ENCODE measurements at regions not wholly inside any gene's neighbourhood (a gene's known extent, or its start where the extent isn't known, plus 50 kb on each side); places are given as distances from the start of the nearest gene placed in this dataset.

GRCh38 chr4:155094201-155094820, 114.1 kb upstream of the NPY2R start:
- DNase-seq (ENCODE audit: low read depth in 1 of 2, low spot score in 1 of 2) = no peak
- no peak for TF ChIP-seq JUND (IDR thresholded peaks at IDR 0.05; ENCODE audit: low read depth)
- in situ Hi-C loops (cut with HindIII; ENCODE audit: low pct_unique_long_range_greater_than_20kb, low sequenced_read_pairs) = no loop called here

- in situ Hi-C loops (cut with HindIII; ENCODE audit: low pct_unique_long_range_greater_than_20kb, low sequenced_read_pairs) = no loop called here
- no peak for TF ChIP-seq JUND (IDR thresholded peaks at IDR 0.05; ENCODE audit: low read depth)
- DNase-seq (ENCODE audit: low read depth in 1 of 2, low spot score in 1 of 2) = no peak
Measured at GRCh38 chr4:155099231-155099630, 109.2 kb upstream of the NPY2R start.

- no peak for TF ChIP-seq JUND (IDR thresholded peaks at IDR 0.05; ENCODE audit: low read depth)
- DNase-seq (ENCODE audit: low read depth in 1 of 2, low spot score in 1 of 2) = peak in 1 of 2 experiments; percentile 33
- in situ Hi-C loops (cut with HindIII; ENCODE audit: low pct_unique_long_range_greater_than_20kb, low sequenced_read_pairs) = no loop called here
Measured at GRCh38 chr4:155106629-155107028, 101.8 kb upstream of the NPY2R start.

- DNase-seq (ENCODE audit: low read depth in 1 of 2, low spot score in 1 of 2) = no peak
- TF ChIP-seq JUND (IDR thresholded peaks at IDR 0.05; ENCODE audit: low read depth) = no peak
- in situ Hi-C loops (cut with HindIII; ENCODE audit: low pct_unique_long_range_greater_than_20kb, low sequenced_read_pairs) = no loop called here
Measured at GRCh38 chr4:155107059-155107458, 101.4 kb upstream of the NPY2R start.

GRCh38 chr4:155114790-155115189, 93.6 kb upstream of the NPY2R start:
- no peak for TF ChIP-seq JUND (IDR thresholded peaks at IDR 0.05; ENCODE audit: low read depth)
- no peak for DNase-seq (ENCODE audit: low read depth in 1 of 2, low spot score in 1 of 2)
- in situ Hi-C loops (cut with HindIII; ENCODE audit: low pct_unique_long_range_greater_than_20kb, low sequenced_read_pairs) = no loop called here

GRCh38 chr4:155119006-155119405, 89.4 kb upstream of the NPY2R start:
- in situ Hi-C loops (cut with HindIII; ENCODE audit: low pct_unique_long_range_greater_than_20kb, low sequenced_read_pairs) = no loop called here
- no peak for TF ChIP-seq JUND (IDR thresholded peaks at IDR 0.05; ENCODE audit: low read depth)
- DNase-seq (ENCODE audit: low read depth in 1 of 2, low spot score in 1 of 2) = no peak

GRCh38 chr4:155120536-155120935, 87.9 kb upstream of the NPY2R start:
- DNase-seq (ENCODE audit: low read depth in 1 of 2, low spot score in 1 of 2) = no peak
- in situ Hi-C loops (cut with HindIII; ENCODE audit: low pct_unique_long_range_greater_than_20kb, low sequenced_read_pairs) = no loop called here
- TF ChIP-seq JUND (IDR thresholded peaks at IDR 0.05; ENCODE audit: low read depth) = no peak

- DNase-seq (ENCODE audit: low read depth in 1 of 2, low spot score in 1 of 2) = no peak
- in situ Hi-C loops (cut with HindIII; ENCODE audit: low pct_unique_long_range_greater_than_20kb, low sequenced_read_pairs) = no loop called here
- no peak for TF ChIP-seq JUND (IDR thresholded peaks at IDR 0.05; ENCODE audit: low read depth)
Measured at GRCh38 chr4:155122382-155122781, 86.1 kb upstream of the NPY2R start.

GRCh38 chr4:155134136-155134535, 74.3 kb upstream of the NPY2R start:
- in situ Hi-C loops (cut with HindIII; ENCODE audit: low pct_unique_long_range_greater_than_20kb, low sequenced_read_pairs) = no loop called here
- TF ChIP-seq JUND (IDR thresholded peaks at IDR 0.05; ENCODE audit: low read depth) = no peak
- DNase-seq (ENCODE audit: low read depth in 1 of 2, low spot score in 1 of 2) = no peak

GRCh38 chr4:155140889-155141288, 67.5 kb upstream of the NPY2R start:
- no peak for DNase-seq (ENCODE audit: low read depth in 1 of 2, low spot score in 1 of 2)
- no peak for TF ChIP-seq JUND (IDR thresholded peaks at IDR 0.05; ENCODE audit: low read depth)
- in situ Hi-C loops (cut with HindIII; ENCODE audit: low pct_unique_long_range_greater_than_20kb, low sequenced_read_pairs) = no loop called here

GRCh38 chr4:155143512-155143911, 64.9 kb upstream of the NPY2R start:
- DNase-seq (ENCODE audit: low read depth in 1 of 2, low spot score in 1 of 2) = no peak
- in situ Hi-C loops (cut with HindIII; ENCODE audit: low pct_unique_long_range_greater_than_20kb, low sequenced_read_pairs) = no loop called here
- TF ChIP-seq JUND (IDR thresholded peaks at IDR 0.05; ENCODE audit: low read depth) = no peak
